ENCODE measurements at regions not wholly inside any gene's neighbourhood (a gene's known extent, or its start where the extent isn't known, plus 50 kb on each side); places are given as distances from the start of the nearest gene placed in this dataset.

- DNase-seq (ENCODE audit: low read depth in 2 of 2) = no peak
Observed at GRCh38 chr6:54640911-54641310, 205.7 kb upstream of the FAM83B start.

DNA sequence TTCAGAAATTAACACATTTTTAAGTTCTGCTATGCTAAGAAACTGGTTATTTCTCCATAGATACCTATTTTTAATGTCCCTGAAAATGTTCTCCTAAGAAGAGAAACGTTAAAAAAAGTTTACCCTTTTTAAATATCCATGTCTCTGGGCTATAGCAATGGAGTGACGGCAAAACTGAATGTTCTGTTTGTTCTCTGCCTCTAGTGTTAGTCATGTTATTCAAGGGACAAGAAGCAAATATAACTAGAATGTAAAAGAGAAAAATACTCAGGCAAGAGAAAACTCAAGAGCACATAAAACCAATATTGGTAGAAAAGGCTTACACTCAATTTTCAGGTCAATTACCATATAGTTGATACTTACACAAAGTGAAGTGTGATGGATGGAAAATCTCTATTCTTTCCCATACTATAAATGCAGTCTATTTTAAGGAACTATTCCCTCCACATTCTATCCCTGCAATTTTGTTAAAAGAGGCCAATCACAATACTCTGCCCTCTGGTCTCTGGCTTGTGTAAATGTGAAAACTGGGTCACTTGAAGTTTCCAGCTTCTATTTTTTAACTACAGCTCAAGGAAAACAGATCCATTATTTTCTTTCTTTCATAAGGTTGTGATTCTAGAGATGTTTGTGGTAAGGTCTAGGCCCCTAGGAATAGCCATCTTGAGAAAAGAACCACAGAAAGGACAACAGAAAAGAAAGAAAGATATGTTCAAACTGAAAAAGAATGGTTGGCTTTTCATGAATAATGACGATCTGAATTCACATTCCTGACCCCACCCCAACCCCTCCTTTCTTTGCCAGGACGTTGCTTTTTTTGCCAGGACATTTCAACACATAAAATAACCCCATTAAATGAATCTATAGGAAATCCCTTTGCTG lies 200.3 kb upstream of the FAM83B start:
- DNase-seq (ENCODE audit: low read depth in 2 of 2) = no peak

DNA sequence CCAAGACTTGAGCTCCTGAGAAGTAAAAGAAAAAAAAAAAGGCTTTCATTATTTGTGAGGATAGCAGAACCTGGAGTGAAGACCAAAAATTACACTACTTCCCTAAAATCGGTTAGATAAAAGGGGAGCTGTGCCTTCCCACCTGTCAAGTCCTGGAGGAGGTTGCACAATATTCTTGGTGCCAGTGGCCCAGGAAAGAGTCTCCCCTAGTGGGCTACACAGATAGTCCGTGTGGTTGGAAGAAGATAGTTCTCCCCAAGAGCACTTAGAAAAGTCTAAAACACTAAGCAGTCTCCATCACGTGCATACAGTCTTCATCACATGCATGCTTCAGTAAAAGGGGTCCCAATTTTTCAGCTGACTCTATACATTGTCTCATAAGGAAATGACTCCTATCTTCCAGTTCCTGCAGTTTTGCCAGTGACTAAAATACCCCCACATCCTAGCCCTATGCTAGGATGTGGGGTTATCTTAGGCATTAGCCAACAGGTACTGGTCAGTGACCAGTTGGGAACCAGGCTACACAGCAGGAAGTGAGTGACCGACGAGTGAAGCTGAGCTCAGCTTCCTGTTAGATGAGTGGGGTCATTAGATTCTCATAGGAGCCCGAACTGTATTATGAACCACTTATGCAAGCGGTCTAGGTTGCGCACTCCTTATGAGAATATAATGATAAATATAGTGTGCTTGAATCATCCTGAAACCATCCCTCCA lies 199.5 kb upstream of the FAM83B start:
- DNase-seq (ENCODE audit: low read depth in 2 of 2) = no peak

- no peak for DNase-seq (ENCODE audit: low read depth in 2 of 2)
Observed at GRCh38 chr6:54654381-54654780, 192.2 kb upstream of the FAM83B start.

DNA sequence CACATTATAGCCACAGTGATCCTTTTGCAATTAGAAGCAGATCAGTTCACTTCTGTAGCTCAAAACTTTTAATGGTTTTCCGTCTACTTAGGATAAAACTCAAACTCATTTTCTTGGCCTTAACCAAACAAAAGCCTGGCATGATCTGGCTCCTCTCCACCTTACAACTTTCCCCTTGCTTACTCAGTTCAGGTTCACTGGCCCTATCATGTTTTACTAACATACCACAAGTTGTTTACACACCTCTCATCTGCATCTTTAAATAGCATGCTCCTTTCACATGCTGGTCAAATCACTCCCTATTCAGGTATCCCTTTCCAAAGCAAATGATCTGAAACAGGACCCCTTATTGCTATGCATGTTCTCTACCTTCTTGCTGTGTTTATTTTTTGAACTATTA lies 191.4 kb upstream of the FAM83B start:
- DNase-seq (ENCODE audit: low read depth in 2 of 2) = no peak

GRCh38 chr6:54665278-54665677 lies 181.3 kb upstream of the FAM83B start:
- no peak for DNase-seq (ENCODE audit: low read depth in 2 of 2)

DNA sequence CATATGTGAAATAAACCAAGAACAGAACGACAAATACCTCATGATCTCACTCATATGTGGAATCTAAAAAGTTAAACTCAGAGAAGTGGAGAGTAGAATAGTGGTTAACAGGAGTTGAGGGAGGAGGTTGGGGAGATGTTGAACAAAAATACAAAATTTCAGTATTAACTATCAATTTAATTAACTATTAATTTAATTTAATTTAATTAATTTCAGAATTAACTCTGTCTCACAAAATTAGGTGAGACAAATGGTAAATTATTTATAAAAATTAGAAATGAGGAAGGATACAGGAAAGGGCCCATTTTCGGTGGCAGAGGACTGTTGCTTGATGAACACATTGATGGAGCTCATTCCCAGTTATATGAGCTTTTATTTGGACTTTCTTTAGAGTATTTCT lies 166.0 kb upstream of the FAM83B start:
- no peak for DNase-seq (ENCODE audit: low read depth in 2 of 2)

GRCh38 chr6:54681267-54681666 lies 165.3 kb upstream of the FAM83B start:
- no peak for DNase-seq (ENCODE audit: low read depth in 2 of 2)

DNA sequence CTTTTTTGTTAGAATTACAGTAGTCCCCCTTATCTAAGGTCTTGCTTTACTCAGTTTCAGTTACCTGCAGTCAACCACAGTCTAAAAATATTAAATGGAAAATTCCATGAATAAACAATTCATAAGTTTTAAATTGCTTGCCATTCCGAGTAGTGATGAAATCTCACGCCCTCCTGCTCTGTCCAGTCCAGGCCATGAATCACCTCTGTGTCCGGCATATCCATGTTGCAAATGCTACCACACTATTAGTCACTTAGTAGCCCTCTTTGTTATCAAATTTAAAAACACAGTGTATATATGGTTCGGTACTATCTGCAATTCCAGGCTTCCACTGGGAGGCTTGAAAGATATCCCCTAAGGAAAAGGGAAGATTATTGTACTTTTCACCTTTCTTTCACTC lies 164.6 kb upstream of the FAM83B start:
- DNase-seq (ENCODE audit: low read depth in 2 of 2) = no peak

- no peak for DNase-seq (ENCODE audit: low read depth in 2 of 2)
Observed at GRCh38 chr6:54689620-54690019, 157.0 kb upstream of the FAM83B start.

DNA sequence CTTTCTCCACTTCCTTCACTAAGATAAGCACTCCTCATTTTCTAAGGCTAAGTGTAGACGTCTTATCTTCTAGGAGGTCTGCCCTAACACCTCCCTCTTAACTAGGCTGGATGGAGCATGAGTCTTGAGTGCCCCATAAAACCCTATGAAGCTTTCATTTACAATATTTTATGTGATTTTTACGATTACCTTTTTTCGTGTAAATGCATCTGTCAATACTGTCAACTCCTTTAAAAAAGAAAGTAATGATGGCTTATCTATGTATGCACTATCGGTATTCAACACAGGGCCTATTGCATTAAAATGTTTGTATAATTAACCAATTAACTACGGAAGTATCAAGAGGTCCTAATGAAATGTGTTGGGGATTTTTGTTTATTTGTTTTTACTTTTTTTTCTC lies 156.0 kb upstream of the FAM83B start:
- no peak for DNase-seq (ENCODE audit: low read depth in 2 of 2)

DNA sequence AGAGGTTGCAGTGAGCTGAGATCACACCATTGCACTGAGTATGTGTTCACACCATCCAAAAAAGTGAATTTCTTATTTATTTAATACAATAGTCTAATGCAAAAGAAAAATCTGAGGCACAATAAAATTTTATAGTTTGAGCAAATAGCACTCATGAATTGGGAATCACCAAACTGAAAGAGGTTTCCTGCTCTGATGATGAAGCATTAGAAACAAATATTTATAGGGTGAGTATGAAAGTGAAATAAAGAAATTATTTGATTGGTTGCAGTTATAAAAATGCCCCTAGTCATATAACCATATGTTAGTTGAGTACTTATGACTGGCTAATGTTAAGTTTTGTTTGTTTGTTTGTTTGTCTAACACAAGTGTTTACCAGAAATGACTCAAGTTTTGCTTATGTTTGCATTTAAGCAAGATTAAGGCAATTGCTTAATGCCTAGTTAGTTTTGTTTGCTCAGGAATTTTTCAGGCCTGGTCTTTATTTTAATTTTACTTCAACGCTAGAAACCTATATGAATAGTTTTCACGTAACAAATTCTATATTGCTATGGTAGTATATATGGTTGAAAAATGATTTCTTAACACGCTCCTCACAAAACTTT lies 151.5 kb upstream of the FAM83B start:
- DNase-seq (ENCODE audit: low read depth in 2 of 2) = no peak

DNA sequence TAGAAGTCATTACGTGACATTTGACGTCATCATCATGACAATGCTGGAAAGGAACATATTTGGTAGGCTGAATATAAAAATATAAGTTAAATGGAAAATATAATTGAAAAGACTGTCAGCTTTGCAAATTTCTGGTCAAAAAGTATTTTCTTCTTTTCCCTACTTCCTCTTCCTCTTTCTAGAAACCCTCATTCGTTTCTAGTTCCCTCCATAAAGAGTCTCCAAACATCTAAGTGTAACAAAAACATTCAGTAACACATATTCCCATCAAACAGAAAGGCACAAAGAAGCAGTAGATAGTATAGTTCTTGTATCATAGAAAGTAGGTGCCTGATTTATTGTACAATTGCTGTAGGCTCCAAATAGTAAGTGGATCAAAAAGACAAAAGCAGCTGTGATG lies 150.8 kb upstream of the FAM83B start:
- DNase-seq (ENCODE audit: low read depth in 2 of 2) = no peak

DNA sequence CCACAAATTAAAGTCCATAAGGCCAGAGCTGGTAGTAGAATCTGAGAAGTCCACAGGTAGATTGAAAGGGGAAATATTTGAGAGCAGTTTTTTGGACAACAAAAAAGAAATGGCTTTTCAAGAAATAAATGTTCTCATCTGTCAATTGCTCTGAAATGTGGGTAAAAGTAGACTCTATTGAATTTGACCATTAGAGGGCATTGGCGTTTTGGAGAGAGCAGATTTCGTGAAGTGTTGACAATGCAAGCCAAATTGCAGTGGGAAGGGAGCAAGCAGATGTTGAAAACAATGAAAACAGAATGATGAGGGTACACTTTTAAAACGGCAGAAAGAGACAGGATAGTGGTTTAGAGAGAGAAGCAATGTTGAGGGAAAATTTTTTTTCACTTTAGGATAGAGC lies 149.1 kb upstream of the FAM83B start:
- DNase-seq (ENCODE audit: low read depth in 2 of 2) = no peak

GRCh38 chr6:54698974-54699373 lies 147.6 kb upstream of the FAM83B start:
- no peak for DNase-seq (ENCODE audit: low read depth in 2 of 2)

GRCh38 chr6:54700158-54700557 lies 146.4 kb upstream of the FAM83B start:
- DNase-seq (ENCODE audit: low read depth in 2 of 2) = no peak

- DNase-seq (ENCODE audit: low read depth in 2 of 2) = no peak
Observed at GRCh38 chr6:54702772-54703171, 143.8 kb upstream of the FAM83B start.

DNA sequence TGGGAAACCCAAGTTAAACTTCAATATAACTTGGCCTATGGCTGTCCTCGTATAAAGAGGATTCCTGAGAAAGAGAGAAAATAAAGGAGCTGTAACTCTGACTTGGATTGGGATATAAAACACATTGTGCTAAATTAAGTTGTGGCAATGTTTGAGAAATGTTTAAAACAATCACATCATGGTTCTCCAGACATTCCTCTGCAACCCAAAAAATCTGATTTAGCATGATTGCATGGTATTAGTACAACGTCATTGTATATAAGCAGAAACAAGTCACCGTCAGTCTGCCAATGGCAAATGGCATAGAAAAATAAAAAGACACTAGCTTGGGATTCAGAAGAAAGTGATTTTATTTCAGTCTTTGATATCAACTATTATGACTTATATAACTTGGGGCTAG lies 140.2 kb upstream of the FAM83B start:
- no peak for DNase-seq (ENCODE audit: low read depth in 2 of 2)

DNA sequence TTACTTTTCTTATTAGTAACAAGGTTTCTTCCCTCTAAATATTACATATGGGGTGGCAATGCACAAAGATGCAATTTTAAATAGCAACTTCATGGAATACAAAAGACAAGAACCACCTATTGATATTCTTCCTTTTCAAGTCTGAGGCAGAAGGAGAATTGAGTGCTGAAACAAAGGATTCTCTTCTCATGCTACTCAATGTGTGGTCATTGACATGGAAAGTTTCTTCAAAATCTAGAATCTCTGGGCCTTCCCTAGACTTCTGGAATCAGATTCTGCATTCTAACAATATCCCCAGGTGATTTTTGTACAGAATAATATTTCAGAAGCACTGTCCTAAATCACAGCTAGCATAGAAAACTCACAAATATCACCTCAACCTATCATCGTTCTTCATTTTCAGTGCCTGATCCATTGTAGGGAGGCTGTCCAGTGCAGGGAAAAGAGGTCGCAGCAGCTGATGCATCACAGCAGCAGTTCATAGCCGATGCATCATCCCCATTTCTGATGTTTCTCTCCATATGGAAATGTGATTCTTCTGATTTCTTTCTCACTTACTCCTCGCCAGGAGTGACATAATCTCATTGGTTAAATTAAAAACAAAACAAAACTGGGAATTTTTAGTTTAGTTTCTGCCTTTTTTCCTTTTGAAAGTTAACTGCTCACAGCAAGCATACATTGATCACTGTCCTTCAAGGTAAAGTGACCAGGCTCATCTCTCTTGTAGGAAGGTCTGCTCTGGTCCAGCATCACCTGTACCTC lies 139.5 kb upstream of the FAM83B start:
- DNase-seq (ENCODE audit: low read depth in 2 of 2) = no peak

DNA sequence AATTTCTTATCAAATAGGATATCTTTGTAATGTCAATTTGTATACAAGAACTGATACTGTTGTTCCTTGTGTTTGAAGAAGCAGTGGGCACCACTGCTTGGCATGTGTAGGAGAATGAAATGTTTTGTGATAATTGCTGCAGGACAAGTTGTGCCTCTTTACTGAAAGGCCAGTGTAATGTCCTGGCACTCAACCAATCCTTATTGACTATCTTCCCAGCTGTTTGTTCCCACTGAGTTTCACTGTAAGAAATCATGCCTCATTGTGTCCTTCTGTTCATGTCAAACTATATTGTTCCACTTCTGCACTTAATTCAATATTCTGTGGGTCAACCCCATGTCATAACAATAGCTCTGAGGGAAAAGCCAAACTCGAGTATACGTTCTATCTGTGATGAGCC lies 136.1 kb upstream of the FAM83B start:
- no peak for DNase-seq (ENCODE audit: low read depth in 2 of 2)

DNA sequence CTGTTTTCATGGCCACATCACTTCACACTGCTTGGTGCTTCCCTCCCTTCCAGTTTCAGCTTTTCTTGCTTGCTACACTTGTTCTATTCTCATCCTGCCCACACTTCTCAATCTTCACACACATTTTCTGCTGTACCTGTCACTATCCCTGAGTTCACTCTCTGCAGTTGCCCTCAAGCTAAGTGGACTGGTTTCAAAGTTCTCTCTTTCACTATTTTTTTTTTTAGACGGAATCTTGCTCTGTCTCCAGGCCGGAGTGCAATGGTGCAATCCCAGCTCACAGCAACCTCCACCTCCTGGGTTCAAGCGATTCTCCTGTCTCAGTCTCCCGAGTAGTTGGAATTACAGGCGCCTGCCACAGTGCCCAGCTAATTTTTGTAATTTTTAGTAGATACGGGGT lies 130.6 kb upstream of the FAM83B start:
- DNase-seq (ENCODE audit: low read depth in 2 of 2) = no peak

GRCh38 chr6:54716877-54717276 lies 129.7 kb upstream of the FAM83B start:
- DNase-seq (ENCODE audit: low read depth in 2 of 2) = no peak
